ENCODE measurements at regions not wholly inside any gene's neighbourhood (a gene's known extent, or its start where the extent isn't known, plus 50 kb on each side); places are given as distances from the start of the nearest gene placed in this dataset.

- TF ChIP-seq CTCF (conservative IDR thresholded peaks at IDR 0.05; ENCODE audit: low read length) (no peak), EZH2phosphoT487 (IDR thresholded peaks at IDR 0.05; ENCODE audit: borderline replicate concordance) (no peak)
Observed at GRCh38 chr20:48211238-48211637, 426.0 kb upstream of the SULF2 start.
